GM19025 (cell line): ENCODE measurements at regions not wholly inside any gene's neighbourhood (a gene's known extent, or its start where the extent isn't known, plus 50 kb on each side); places are given as distances from the start of the nearest gene placed in this dataset.

ENCODE experiments used
- ATAC-seq: cut with Tn5 transposase; IDR thresholded peaks from one replicate; pipeline ENCODE4 v1.9.1; 2021; ENCODE audit warnings: mild to moderate bottlenecking, low read depth, moderate library complexity; ENCODE audit not compliant: unreplicated experiment

- ATAC-seq: no peak
Measured at GRCh38 chr7:34452363-34452762, 205.7 kb upstream of the NPSR1 start.

- ATAC-seq: no peak
Measured at GRCh38 chr7:34453150-34453549, 204.9 kb upstream of the NPSR1 start.

GRCh38 chr7:34454381-34454780, 203.6 kb upstream of the NPSR1 start:
- ATAC-seq: no peak

GRCh38 chr7:34457329-34457728, 200.7 kb upstream of the NPSR1 start:
- no peak for ATAC-seq

- ATAC-seq: no peak
Measured at GRCh38 chr7:34463830-34464229, 194.2 kb upstream of the NPSR1 start.

- ATAC-seq: no peak
Measured at GRCh38 chr7:34471844-34472243, 186.2 kb upstream of the NPSR1 start.

GRCh38 chr7:34486371-34486770, 171.6 kb upstream of the NPSR1 start:
- ATAC-seq: no peak

- ATAC-seq: no peak
Measured at GRCh38 chr7:34487391-34488115, 170.5 kb upstream of the NPSR1 start.

GRCh38 chr7:34488766-34489165, 169.3 kb upstream of the NPSR1 start:
- no peak for ATAC-seq

GRCh38 chr7:34491899-34492298, 166.1 kb upstream of the NPSR1 start:
- ATAC-seq: no peak

- no peak for ATAC-seq
Measured at GRCh38 chr7:34493752-34494151, 164.3 kb upstream of the NPSR1 start.

- no peak for ATAC-seq
Measured at GRCh38 chr7:34497153-34497777, 160.8 kb upstream of the NPSR1 start.

GRCh38 chr7:34501156-34501555, 156.9 kb upstream of the NPSR1 start:
- no peak for ATAC-seq

- no peak for ATAC-seq
Measured at GRCh38 chr7:34507191-34507590, 150.8 kb upstream of the NPSR1 start.

- no peak for ATAC-seq
Measured at GRCh38 chr7:34523226-34523918, 134.6 kb upstream of the NPSR1 start.

GRCh38 chr7:34530259-34530658, 127.8 kb upstream of the NPSR1 start:
- no peak for ATAC-seq

- ATAC-seq: no peak
Measured at GRCh38 chr7:34539003-34539402, 119.0 kb upstream of the NPSR1 start.

- ATAC-seq: no peak
Measured at GRCh38 chr7:34544621-34545020, 113.4 kb upstream of the NPSR1 start.

- ATAC-seq: no peak
Measured at GRCh38 chr7:34550996-34551395, 107.0 kb upstream of the NPSR1 start.

- ATAC-seq: no peak
Measured at GRCh38 chr7:34552502-34552901, 105.5 kb upstream of the NPSR1 start.

- no peak for ATAC-seq
Measured at GRCh38 chr7:34558022-34558421, 100.0 kb upstream of the NPSR1 start.

- no peak for ATAC-seq
Measured at GRCh38 chr7:34564091-34564490, 93.9 kb upstream of the NPSR1 start.
